ENCODE measurements at regions not wholly inside any gene's neighbourhood (a gene's known extent, or its start where the extent isn't known, plus 50 kb on each side); places are given as distances from the start of the nearest gene placed in this dataset.

GRCh38 chr2:176463546-176463945 lies 194.3 kb downstream of the MTX2 start:
- TF ChIP-seq CTCF (conservative IDR thresholded peaks at IDR 0.05; ENCODE audit: low read depth, low read length) (no peak), EZH2 (IDR thresholded peaks at IDR 0.05; ENCODE audit: borderline replicate concordance, low read depth, low read length, poor library complexity, severe bottlenecking) (no peak)
